ENCODE measurements at regions not wholly inside any gene's neighbourhood (a gene's known extent, or its start where the extent isn't known, plus 50 kb on each side); places are given as distances from the start of the nearest gene placed in this dataset.

DNA sequence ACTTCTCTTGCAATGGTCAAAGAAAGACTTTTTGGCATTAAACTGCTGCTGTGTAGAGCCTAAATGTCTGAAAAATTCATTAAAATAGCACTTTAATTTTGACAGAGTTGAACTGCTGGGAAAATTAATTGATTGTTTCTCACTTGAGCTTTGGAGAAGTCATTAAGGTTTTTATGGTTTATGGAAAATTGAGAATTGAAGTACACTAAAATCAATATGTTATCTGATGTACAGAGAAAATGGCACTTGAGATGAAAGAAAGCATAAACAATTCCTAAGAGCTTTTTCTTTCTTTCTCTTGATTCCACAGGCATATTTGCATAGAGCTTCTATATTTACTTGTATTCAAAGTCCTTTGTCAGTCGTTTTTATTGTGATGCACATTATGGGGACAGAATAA is 188.5 kb upstream of the CAND1 start:
- TF ChIP-seq, protein P1, sequence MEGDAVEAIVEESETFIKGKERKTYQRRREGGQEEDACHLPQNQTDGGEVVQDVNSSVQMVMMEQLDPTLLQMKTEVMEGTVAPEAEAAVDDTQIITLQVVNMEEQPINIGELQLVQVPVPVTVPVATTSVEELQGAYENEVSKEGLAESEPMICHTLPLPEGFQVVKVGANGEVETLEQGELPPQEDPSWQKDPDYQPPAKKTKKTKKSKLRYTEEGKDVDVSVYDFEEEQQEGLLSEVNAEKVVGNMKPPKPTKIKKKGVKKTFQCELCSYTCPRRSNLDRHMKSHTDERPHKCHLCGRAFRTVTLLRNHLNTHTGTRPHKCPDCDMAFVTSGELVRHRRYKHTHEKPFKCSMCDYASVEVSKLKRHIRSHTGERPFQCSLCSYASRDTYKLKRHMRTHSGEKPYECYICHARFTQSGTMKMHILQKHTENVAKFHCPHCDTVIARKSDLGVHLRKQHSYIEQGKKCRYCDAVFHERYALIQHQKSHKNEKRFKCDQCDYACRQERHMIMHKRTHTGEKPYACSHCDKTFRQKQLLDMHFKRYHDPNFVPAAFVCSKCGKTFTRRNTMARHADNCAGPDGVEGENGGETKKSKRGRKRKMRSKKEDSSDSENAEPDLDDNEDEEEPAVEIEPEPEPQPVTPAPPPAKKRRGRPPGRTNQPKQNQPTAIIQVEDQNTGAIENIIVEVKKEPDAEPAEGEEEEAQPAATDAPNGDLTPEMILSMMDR (IDR thresholded peaks at IDR 0.05), result no peak
- TF ChIP-seq POLR2A (IDR thresholded peaks at IDR 0.05), result no peak
- H3K36me3 ChIP-seq, result no peaks in the 10 kb centered on the region
- H3K4me3 ChIP-seq, result no peak overlapping the region
- DNase-seq, result no peak
- H3K27me3 ChIP-seq, result no peaks in the 10 kb centered on the region
- H3K27ac ChIP-seq, result no peak overlapping the region
- H3K4me1 ChIP-seq, result no peaks in the 10 kb centered on the region
- no peaks in the 10 kb centered on the region for H3K9me3 ChIP-seq

- no peak for DNase-seq
- no peak overlapping the region for H3K4me3 ChIP-seq
- TF ChIP-seq, protein P1 (IDR thresholded peaks at IDR 0.05), result no peak
- no peak for TF ChIP-seq POLR2A (IDR thresholded peaks at IDR 0.05)
- no peak overlapping the region for H3K27ac ChIP-seq
- no peaks in the 10 kb centered on the region for H3K9me3 ChIP-seq
- no peaks in the 10 kb centered on the region for H3K27me3 ChIP-seq
- H3K4me1 ChIP-seq, result no peaks in the 10 kb centered on the region
- H3K36me3 ChIP-seq, result no peaks in the 10 kb centered on the region
Measured at GRCh38 chr12:67082221-67082620, 186.9 kb upstream of the CAND1 start.

DNA sequence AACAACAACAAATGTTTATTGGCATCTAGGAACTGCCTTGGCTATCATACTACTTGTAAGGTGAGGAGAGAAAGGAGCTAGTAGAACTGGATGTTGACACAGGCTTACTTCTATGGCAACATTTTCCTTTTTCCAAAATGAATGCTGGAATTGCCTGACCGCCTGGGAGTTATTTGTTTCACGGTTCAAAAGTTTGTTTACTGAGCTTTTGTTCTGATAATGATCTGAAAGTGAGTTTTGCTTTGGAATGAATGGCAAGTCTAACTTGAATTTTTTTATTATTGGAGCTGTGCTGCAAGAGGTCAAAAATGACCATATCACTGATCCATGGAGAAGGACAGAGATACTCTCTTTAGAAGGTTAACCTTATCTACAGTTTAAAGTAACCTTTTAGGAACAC is 183.5 kb upstream of the CAND1 start:
- no peak for TF ChIP-seq POLR2A (IDR thresholded peaks at IDR 0.05)
- TF ChIP-seq, protein P1 (IDR thresholded peaks at IDR 0.05), result no peak
- no peaks in the 10 kb centered on the region for H3K4me1 ChIP-seq
- no peaks in the 10 kb centered on the region for H3K9me3 ChIP-seq
- H3K36me3 ChIP-seq, result no peaks in the 10 kb centered on the region
- H3K4me3 ChIP-seq, result no peak overlapping the region
- H3K27me3 ChIP-seq, result no peaks in the 10 kb centered on the region
- H3K27ac ChIP-seq, result no peak overlapping the region
- no peak for DNase-seq

DNA sequence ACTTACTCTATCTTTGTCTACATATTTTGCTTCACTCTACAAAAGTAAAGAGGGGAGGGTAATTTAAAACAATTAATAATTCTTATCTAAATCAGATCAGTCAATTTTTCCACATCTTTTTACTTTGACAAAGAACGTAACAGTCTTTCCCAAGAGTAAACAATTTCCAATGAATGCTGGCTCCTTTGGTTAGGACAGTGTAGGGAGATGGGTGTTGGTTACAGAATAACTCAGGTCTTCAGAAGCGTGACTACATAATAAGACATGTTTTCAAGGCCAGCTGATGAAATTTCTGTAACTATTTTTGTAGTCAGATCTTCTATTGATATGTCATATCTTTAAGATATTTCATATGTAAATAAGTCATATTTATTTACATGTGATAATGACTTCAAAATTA is 183.0 kb upstream of the CAND1 start:
- no peak for TF ChIP-seq POLR2A (IDR thresholded peaks at IDR 0.05)
- TF ChIP-seq, protein P1 (IDR thresholded peaks at IDR 0.05), result no peak
- DNase-seq, result no peak
- no peak overlapping the region for H3K4me3 ChIP-seq
- no peak overlapping the region for H3K27ac ChIP-seq
- no peaks in the 10 kb centered on the region for H3K27me3 ChIP-seq
- H3K36me3 ChIP-seq, result no peaks in the 10 kb centered on the region
- H3K9me3 ChIP-seq, result no peaks in the 10 kb centered on the region
- H3K4me1 ChIP-seq, result no peaks in the 10 kb centered on the region

GRCh38 chr12:67088401-67089118 is 180.6 kb upstream of the CAND1 start:
- Histone ChIP-seq H3K4me3 (no peak overlapping the region), H3K36me3 (no peaks in the 10 kb centered on the region), H3K9me3 (no peaks in the 10 kb centered on the region), H3K4me1 (no peaks in the 10 kb centered on the region), H3K27me3 (no peaks in the 10 kb centered on the region), H3K27ac (no peak overlapping the region)
- no peak for TF ChIP-seq POLR2A (IDR thresholded peaks at IDR 0.05)
- TF ChIP-seq, protein P1 (IDR thresholded peaks at IDR 0.05), result no peak
- no peak for DNase-seq

DNA sequence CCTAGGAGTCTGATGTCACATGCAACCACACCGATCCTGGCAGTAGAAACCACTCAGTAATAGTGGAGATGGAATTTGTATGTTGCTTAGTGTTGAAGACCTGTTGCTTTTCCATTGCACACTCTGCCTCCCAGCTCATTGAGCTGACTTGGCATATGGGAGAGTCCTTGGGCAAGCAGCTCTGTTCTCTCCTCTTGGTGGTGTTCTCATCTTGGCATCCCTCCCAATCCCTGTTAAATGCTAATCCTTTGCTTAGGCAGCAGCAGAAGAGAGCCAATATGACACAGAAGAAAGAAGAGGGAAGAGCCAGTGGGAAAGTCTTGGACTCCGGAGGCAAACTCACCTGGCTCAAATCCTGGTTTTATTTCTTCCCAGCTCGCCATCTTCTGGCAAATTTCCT is 178.0 kb upstream of the CAND1 start:
- Histone ChIP-seq H3K27ac (no peak overlapping the region), H3K4me1 (no peaks in the 10 kb centered on the region), H3K4me3 (no peak overlapping the region), H3K36me3 (no peaks in the 10 kb centered on the region), H3K9me3 (no peaks in the 10 kb centered on the region), H3K27me3 (no peaks in the 10 kb centered on the region)
- TF ChIP-seq, protein P1 (IDR thresholded peaks at IDR 0.05), result no peak
- no peak for TF ChIP-seq POLR2A (IDR thresholded peaks at IDR 0.05)
- DNase-seq, result no peak

Measured in Peyer's patch (tissue), 4 donors.